Motor neuron (in vitro differentiated cells): ENCODE measurements at regions not wholly inside any gene's neighbourhood (a gene's known extent, or its start where the extent isn't known, plus 50 kb on each side); places are given as distances from the start of the nearest gene placed in this dataset.
A peak's percentile ranks its signal among the peaks of the same experiment; 100 is the strongest.

Experiments used
- ATAC-seq, 8 experiments: fragments of 200-7000 bp; cut with Tn5 transposase; replicated peaks in 6 of 8; 2 replicates each; pipeline ENCODE4 v1.8.0; 2021; ENCODE audit warnings: mild to moderate bottlenecking in 8 of 8, moderate library complexity in 8 of 8
- H3K27ac ChIP-seq, 2 donors: fragments of 250-450 bp; sonication (Bioruptor Pico); 2 replicates each; pipeline ENCODE4 v1.9.0; 2021; ENCODE audit warnings: antibody characterized with exemption in 2 of 2, mild to moderate bottlenecking in 2 of 2, moderate library complexity in 1 of 2
- H3K4me1 ChIP-seq, 2 donors: fragments of 250-450 bp; sonication (Bioruptor Pico); replicated peaks in 1 of 2; 2 replicates each; pipeline ENCODE4 v1.6.1; 2021; ENCODE audit warnings: antibody characterized with exemption in 2 of 2, mild to moderate bottlenecking in 2 of 2, moderate library complexity in 1 of 2
- H3K4me3 ChIP-seq, 5 donors: fragments of 250-450 bp; sonication (Bioruptor Pico); 2 replicates each; pipeline ENCODE4 v1.9.0; 2021; ENCODE audit warnings: antibody characterized with exemption in 5 of 5, mild to moderate bottlenecking in 5 of 5, moderate library complexity in 4 of 5
- WGBS, 10 experiments: fragments of 450-650 bp; shearing (Covaris generic); methylation state at CpG; one replicate each; pipeline ENCODE4 v1.0.0; 2022; 5-methylcytosine and 5-hydroxymethylcytosine counted together
- in situ Hi-C, 9 experiments: fragments of 400-800 bp; cut with MboI; loops; one replicate each; pipeline ENCODE4 v1.15.0; 2021; ENCODE audit warnings: low sequenced_read_pairs in 9 of 9, low pct_unique_long_range_greater_than_20kb in 2 of 9; ENCODE audit not compliant: unreplicated experiment in 9 of 9

DNA sequence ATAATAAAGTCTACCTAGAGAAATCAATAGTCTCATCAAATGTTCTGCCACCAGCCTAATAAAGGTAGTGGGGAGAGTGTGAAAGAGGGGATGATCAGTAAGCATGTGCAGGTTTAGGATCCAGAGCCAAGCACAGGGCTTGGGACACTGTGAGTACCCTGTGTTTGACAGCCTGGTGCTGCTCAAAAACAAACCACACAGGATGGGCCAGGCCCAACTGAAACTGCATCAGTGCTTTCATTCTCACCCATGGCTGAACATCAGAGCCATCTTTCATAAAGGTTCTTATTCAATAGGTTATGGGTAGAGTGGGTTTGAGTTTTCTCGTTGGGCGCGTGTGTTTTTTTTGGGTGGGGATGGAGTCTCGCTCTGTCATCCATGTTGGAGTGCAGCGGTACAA is 87.3 kb upstream of the NHSL1 start:
- Histone ChIP-seq H3K27ac (no peak overlapping the region), H3K4me3 (no peak overlapping the region), H3K4me1 (no peaks in the 10 kb centered on the region)
- no peak for ATAC-seq
- in situ Hi-C loops: loop anchor here in 6 of 9 experiments (10.0 to 25.0 kb wide), 3 partner anchors 149 to 176 kb away; partner anchors contain the start of gene CCDC28A (in 4 of the 6)
- 86 to 100% (median 100%) methylated on average over 1 to 5 of the region's 5 CpGs; no CpG with 5 or more reads in 5 of the 10 experiments for WGBS, 10 experiments

- in situ Hi-C loops: loop anchor here in 6 of 9 experiments (10.0 to 25.0 kb wide), 3 partner anchors 152 to 173 kb away; partner anchors contain the start of gene CCDC28A (in 4 of the 6)
- 0 to 52% (median 18%) methylated on average over 2 to 9 of the region's 13 CpGs for WGBS, 10 experiments
- peak; percentile 9 to 52 (median 47) for ATAC-seq
- Histone ChIP-seq H3K27ac (no peak overlapping the region), H3K4me3 (no peak overlapping the region), H3K4me1 (peaks cover 11 to 15% of the 10 kb centered on the region in 2 donors)
Observed at GRCh38 chr6:138588805-138589434, 89.6 kb upstream of the NHSL1 start.

DNA sequence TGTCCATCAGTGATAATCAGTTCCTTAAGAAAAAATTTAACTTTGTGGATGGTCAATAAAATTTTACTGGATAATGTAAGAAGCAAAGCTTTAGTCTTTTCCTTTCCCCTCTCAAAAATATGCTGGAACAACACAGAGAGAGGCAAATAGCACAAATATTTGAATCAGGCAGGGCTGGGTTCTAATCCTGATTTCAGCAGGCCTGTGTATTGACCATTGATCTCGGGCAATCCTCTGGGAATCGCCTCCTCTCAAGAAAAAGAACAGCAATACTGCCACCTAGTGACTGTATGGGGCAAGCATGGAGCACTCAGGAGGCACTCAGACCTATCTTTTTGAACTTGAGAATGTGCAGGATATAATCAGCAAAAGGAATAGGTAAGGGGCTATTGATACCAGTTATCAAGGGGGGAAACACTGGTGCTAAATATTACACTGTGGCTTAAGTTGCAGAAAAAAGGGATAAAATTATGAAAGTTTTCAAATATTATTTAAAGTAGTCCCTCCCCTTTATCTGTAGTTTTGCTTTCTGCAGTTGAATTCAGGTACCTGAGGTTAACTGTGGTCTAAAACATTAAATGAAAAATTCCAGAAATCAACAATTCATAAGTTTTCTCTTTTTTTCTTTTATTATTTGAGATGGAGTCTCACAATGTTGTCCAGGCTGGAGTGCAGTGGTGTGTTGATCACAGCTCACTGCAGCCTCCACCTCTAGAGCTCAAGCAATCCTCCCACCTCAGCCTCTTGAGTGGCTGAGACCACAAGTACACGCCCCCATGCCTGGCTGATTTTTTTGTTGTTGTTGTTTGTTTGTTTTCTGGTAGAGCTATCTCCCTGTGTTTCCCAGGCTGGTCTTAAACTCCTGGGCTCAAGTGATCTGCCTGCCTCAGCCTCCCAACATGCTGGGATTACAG is 91.8 kb upstream of the NHSL1 start:
- 0 to 50% (median 0%) methylated on average over 1 to 2 of the region's 3 CpGs; no CpG with 5 or more reads in 3 of the 10 experiments for WGBS, 10 experiments
- Histone ChIP-seq H3K27ac (no peak overlapping the region), H3K4me1 (peaks cover 23 to 24% of the 10 kb centered on the region in 2 donors), H3K4me3 (no peak overlapping the region)
- peak; percentile 24 to 76 (median 65) for ATAC-seq
- in situ Hi-C loops: loop anchor here in 7 of 9 experiments (10.0 to 25.0 kb wide), 3 partner anchors 154 to 174 kb away; partner anchors contain the start of gene CCDC28A (in 4 of the 7)

DNA sequence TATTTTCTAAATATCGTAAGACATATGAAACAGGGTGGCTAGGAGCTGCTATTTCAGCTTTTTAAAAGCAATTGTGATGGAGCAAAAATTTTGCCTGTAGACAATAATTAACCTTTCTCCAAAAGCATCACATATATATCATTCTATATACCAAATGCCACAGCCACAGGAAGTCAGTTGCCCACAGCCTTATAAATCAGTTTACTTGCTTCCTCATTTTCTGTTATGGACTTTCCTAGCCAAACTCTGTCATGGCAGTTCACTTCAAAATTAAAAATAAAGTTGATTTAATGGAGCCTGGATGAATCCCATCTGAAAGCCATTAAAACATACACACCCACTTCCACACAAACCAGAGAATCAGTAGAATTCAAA is 93.4 kb upstream of the NHSL1 start:
- no peak for ATAC-seq
- H3K4me1 ChIP-seq: peaks cover 23 to 24% of the 10 kb centered on the region in 2 donors
- H3K4me3 ChIP-seq: no peak overlapping the region
- in situ Hi-C loops: loop anchor here in 7 of 9 experiments (10.0 to 25.0 kb wide), 3 partner anchors 155 to 172 kb away; partner anchors contain the start of gene CCDC28A (in 4 of the 7)
- 43 to 100% (median 95%) methylated on average over 1 of the region's 1 CpG; no CpG with 5 or more reads in 2 of the 10 experiments for WGBS, 10 experiments
- H3K27ac ChIP-seq: no peak overlapping the region

GRCh38 chr6:138593124-138593877 is 94.0 kb upstream of the NHSL1 start:
- Histone ChIP-seq H3K27ac (no peak overlapping the region), H3K4me3 (peak overlapping the region in 1 of 5 donors; percentile 16), H3K4me1 (peaks cover 23 to 24% of the 10 kb centered on the region in 2 donors)
- in situ Hi-C loops: loop anchor here in 7 of 9 experiments (10.0 to 25.0 kb wide), 3 partner anchors 156 to 172 kb away; partner anchors contain the start of gene CCDC28A (in 4 of the 7)
- peak; percentile 86 to 97 (median 90) for ATAC-seq
- 0 to 34% (median 8%) methylated on average over 1 to 11 of the region's 12 CpGs for WGBS, 10 experiments

- Histone ChIP-seq H3K4me3 (no peak overlapping the region), H3K4me1 (peaks cover 23 to 24% of the 10 kb centered on the region in 2 donors), H3K27ac (no peak overlapping the region)
- no peak for ATAC-seq
- 21 to 100% (median 57%) methylated on average over 1 to 6 of the region's 9 CpGs for WGBS, 10 experiments
- in situ Hi-C loops: loop anchor here in 7 of 9 experiments (10.0 to 25.0 kb wide), 3 partner anchors 157 to 171 kb away; partner anchors contain the start of gene CCDC28A (in 4 of the 7)
Observed at GRCh38 chr6:138593909-138594757, 94.8 kb upstream of the NHSL1 start.

DNA sequence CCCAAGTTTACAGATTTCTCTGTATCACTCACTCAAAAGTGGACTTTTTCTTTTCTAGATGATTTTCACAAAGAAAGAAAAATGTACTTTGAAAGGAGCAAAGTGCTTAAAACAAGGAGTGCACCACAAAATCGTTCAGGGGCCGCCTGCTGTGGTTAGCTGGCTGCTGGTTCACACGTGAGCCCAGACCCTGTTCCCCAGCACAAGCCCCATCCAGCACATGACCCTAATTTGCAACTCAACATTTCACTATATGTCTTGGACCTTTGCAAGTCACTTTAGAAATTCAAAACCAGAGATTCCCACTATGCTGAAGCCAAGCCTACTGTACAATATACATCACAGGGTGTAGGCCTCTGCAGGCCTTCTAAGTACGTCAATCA is 95.5 kb upstream of the NHSL1 start:
- 40 to 100% (median 82%) methylated on average over 1 to 4 of the region's 4 CpGs; no CpG with 5 or more reads in 2 of the 10 experiments for WGBS, 10 experiments
- no peak for ATAC-seq

DNA sequence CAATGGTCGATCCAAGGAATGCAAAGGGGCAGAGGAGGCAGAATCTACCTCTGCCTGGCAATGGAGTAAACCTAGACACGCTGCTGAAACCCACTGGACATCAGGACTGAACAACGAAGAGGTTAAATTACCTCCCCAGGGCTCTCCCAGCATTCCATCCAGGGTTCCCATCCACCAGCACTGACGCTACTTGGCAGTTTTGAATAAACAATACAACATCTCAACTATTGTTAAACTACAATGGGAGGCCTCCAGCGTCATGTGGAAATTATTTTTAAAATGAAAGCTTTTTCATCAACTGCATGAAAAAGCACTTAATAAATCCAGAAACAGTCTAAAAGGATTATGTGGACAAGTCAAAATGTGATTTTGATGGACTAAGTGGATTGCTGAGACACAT is 96.8 kb upstream of the NHSL1 start:
- H3K4me3 ChIP-seq: no peak overlapping the region
- in situ Hi-C loops: loop anchor here in 7 of 9 experiments (10.0 to 25.0 kb wide), 3 partner anchors 159 to 169 kb away; partner anchors contain the start of gene CCDC28A (in 4 of the 7)
- ATAC-seq: no peak
- 65 to 100% (median 82%) methylated on average over 1 to 5 of the region's 5 CpGs; no CpG with 5 or more reads in 1 of the 10 experiments for WGBS, 10 experiments
- H3K4me1 ChIP-seq: peaks cover 23 to 24% of the 10 kb centered on the region in 2 donors
- H3K27ac ChIP-seq: no peak overlapping the region

More for the DNA sequence above, 95.5 kb upstream of the NHSL1 start:
- in situ Hi-C loops: loop anchor here in 7 of 9 experiments (10.0 to 25.0 kb wide), 3 partner anchors 157 to 170 kb away; partner anchors contain the start of gene CCDC28A (in 4 of the 7)
- Histone ChIP-seq H3K4me1 (peaks cover 23 to 24% of the 10 kb centered on the region in 2 donors), H3K27ac (no peak overlapping the region), H3K4me3 (no peak overlapping the region)

DNA sequence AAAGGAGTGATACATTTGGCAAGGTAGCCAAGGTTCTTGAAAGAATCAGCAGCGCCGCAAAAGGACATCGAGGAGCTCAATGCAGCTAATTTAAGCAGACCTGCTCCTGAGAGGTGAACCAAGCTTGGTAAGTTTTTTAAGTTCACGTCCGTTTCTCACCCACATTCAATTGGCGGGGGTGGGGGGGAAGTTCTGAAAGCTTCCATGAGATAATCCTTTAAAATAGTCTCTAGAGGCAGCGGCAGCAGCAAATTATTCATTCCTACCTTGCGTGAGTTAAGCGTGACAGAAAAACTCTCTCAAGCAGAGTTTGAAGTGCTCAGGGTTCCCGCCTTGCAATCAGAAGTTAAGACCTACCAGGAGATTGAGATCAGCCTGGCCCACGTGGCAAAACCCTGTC is 97.3 kb upstream of the NHSL1 start:
- Histone ChIP-seq H3K4me1 (peaks cover 23 to 24% of the 10 kb centered on the region in 2 donors), H3K4me3 (no peak overlapping the region), H3K27ac (no peak overlapping the region)
- in situ Hi-C loops: loop anchor here in 7 of 9 experiments (10.0 to 25.0 kb wide), 3 partner anchors 159 to 168 kb away; partner anchors contain the start of gene CCDC28A (in 4 of the 7)
- no peak for ATAC-seq
- 40 to 100% (median 84%) methylated on average over 1 to 10 of the region's 11 CpGs for WGBS, 10 experiments

DNA sequence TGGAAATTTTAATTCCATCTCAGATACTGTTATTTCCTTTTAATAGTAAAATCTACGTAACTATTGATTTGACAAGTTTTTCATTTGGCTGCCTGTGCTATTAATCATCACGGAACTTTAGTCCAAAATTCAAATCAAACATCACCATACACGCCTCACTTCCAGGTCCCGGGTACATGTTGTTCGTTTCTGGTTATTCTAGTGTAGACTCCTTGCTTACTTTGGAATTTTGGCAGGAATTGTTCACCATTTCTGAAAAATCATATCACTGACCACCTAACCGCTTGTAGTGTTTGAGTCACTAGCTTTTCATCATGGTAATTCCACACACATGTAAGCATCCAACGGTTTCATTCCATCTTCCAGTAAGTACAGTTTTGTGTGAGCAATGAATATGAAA is 98.0 kb upstream of the NHSL1 start:
- peaks cover 23 to 24% of the 10 kb centered on the region in 2 donors for H3K4me1 ChIP-seq
- 65 to 100% (median 96%) methylated on average over 1 to 7 of the region's 7 CpGs for WGBS, 10 experiments
- ATAC-seq: no peak
- in situ Hi-C loops: loop anchor here in 7 of 9 experiments (10.0 to 25.0 kb wide), 3 partner anchors 160 to 167 kb away; partner anchors contain the start of gene CCDC28A (in 4 of the 7)
- no peak overlapping the region for H3K4me3 ChIP-seq
- no peak overlapping the region for H3K27ac ChIP-seq

DNA sequence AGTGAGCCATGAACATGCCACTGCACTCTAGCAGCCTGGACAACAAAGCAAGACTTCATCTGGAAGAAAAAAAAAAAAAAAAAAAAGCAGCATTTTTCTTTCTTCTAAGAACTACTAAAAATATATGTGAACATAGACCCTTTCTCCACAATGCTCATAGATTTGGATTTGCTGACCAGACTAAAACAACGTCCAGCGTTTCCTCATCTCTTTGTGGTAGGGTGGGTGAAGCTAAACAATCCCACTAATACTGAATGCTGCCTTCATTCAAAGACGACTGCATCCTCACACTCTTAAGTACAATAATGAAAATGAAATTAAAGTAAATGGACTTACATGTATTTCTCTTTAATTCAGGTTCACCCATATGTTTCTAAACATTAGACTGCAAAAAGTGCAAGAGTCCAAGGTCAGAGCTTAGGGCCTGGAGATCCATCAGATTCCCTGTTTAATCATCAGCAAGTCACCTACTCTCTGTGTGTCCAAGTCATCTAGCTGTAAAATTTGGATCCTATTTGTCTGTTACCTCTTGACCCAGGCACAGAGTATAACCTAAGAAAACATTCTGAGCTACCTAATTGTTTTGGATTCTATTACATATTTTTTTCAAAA is 99.4 kb upstream of the NHSL1 start:
- in situ Hi-C loops: loop anchor here in 7 of 9 experiments (10.0 to 25.0 kb wide), 3 partner anchors 161 to 166 kb away; partner anchors contain the start of gene CCDC28A (in 4 of the 7)
- ATAC-seq: no peak
- Histone ChIP-seq H3K4me3 (no peak overlapping the region), H3K27ac (no peak overlapping the region), H3K4me1 (peaks cover 12 to 14% of the 10 kb centered on the region in 2 donors)
- WGBS, 10 experiments: 17 to 100% (median 92%) methylated on average over 1 to 3 of the region's 3 CpGs; no CpG with 5 or more reads in 1 of the 10 experiments
